Glutamatergic neuron (in vitro differentiated cells): ENCODE measurements at regions not wholly inside any gene's neighbourhood (a gene's known extent, or its start where the extent isn't known, plus 50 kb on each side); places are given as distances from the start of the nearest gene placed in this dataset.

Experiments
- DNase-seq: peaks from one replicate; pipeline ENCODE4 v3.0.0; 2022
- H3K27ac Mint-ChIP-seq: one replicate; pipeline ENCODE4 v1.8.0; 2020; ENCODE audit warnings: mild to moderate bottlenecking, mixed read lengths, inconsistent platforms; ENCODE audit not compliant: unreplicated experiment
- H3K27me3 Mint-ChIP-seq: one replicate; pipeline ENCODE4 v1.8.0; 2020; ENCODE audit warnings: mild to moderate bottlenecking, moderate library complexity, mixed read lengths, inconsistent platforms; ENCODE audit not compliant: unreplicated experiment
- H3K36me3 Mint-ChIP-seq: one replicate; pipeline ENCODE4 v1.8.0; 2020; ENCODE audit warnings: mild to moderate bottlenecking, mixed read lengths, inconsistent platforms; ENCODE audit not compliant: unreplicated experiment
- H3K4me1 Mint-ChIP-seq: one replicate; pipeline ENCODE4 v1.8.0; 2020; ENCODE audit warnings: mild to moderate bottlenecking, low read depth, mixed read lengths, inconsistent platforms; ENCODE audit not compliant: unreplicated experiment
- H3K4me3 Mint-ChIP-seq: one replicate; pipeline ENCODE4 v1.8.0; 2020; ENCODE audit warnings: mild to moderate bottlenecking, mixed read lengths, inconsistent platforms; ENCODE audit not compliant: unreplicated experiment
- H3K9me3 Mint-ChIP-seq: one replicate; pipeline ENCODE4 v1.8.0; 2020; ENCODE audit warnings: mild to moderate bottlenecking, moderate library complexity, mixed read lengths, inconsistent platforms; ENCODE audit not compliant: unreplicated experiment
- TF ChIP-seq, protein P1 (sequence below): fragments of 200-600 bp; sonication (generic); IDR thresholded peaks from one replicate; pipeline ENCODE4 v1.5.0; 2021; ENCODE audit not compliant: partially characterized antibody, unreplicated experiment

DNA sequence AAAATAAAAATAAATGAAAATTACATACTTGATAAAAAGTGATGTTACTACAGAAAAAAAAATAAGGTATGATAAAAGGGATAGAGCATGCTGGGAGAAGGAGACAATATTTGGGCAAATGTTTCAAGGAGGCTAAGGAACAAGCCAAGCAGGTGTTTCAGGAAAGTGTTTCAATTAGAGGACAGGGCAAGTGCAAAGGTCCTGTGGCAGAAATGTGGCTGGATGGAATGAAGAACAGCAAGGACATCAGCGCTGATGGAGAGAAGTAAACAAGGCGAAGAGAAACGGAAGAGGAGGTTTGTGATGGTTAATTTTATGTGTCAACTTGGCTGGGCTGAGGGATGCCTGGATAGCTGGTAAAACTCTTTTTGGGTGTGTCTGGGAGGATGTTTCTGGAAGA lies 331.2 kb upstream of the C16orf82 start:
- TF ChIP-seq, protein P1, sequence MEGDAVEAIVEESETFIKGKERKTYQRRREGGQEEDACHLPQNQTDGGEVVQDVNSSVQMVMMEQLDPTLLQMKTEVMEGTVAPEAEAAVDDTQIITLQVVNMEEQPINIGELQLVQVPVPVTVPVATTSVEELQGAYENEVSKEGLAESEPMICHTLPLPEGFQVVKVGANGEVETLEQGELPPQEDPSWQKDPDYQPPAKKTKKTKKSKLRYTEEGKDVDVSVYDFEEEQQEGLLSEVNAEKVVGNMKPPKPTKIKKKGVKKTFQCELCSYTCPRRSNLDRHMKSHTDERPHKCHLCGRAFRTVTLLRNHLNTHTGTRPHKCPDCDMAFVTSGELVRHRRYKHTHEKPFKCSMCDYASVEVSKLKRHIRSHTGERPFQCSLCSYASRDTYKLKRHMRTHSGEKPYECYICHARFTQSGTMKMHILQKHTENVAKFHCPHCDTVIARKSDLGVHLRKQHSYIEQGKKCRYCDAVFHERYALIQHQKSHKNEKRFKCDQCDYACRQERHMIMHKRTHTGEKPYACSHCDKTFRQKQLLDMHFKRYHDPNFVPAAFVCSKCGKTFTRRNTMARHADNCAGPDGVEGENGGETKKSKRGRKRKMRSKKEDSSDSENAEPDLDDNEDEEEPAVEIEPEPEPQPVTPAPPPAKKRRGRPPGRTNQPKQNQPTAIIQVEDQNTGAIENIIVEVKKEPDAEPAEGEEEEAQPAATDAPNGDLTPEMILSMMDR: no peak
- no peak for DNase-seq
- Mint-ChIP-seq H3K36me3 (no peaks in the 10 kb centered on the region), H3K27me3 (peaks cover 3% of the 10 kb centered on the region), H3K9me3 (peaks cover 2% of the 10 kb centered on the region), H3K4me1 (no peaks in the 10 kb centered on the region), H3K27ac (no peak overlapping the region), H3K4me3 (no peak overlapping the region)

GRCh38 chr16:26736084-26736483 lies 330.6 kb upstream of the C16orf82 start:
- no peaks in the 10 kb centered on the region for H3K4me1 Mint-ChIP-seq
- TF ChIP-seq, protein P1: no peak
- H3K9me3 Mint-ChIP-seq: peaks cover 2% of the 10 kb centered on the region
- no peak for DNase-seq
- peaks cover 3% of the 10 kb centered on the region for H3K27me3 Mint-ChIP-seq
- no peak overlapping the region for H3K4me3 Mint-ChIP-seq
- no peak overlapping the region for H3K27ac Mint-ChIP-seq
- H3K36me3 Mint-ChIP-seq: no peaks in the 10 kb centered on the region

DNA sequence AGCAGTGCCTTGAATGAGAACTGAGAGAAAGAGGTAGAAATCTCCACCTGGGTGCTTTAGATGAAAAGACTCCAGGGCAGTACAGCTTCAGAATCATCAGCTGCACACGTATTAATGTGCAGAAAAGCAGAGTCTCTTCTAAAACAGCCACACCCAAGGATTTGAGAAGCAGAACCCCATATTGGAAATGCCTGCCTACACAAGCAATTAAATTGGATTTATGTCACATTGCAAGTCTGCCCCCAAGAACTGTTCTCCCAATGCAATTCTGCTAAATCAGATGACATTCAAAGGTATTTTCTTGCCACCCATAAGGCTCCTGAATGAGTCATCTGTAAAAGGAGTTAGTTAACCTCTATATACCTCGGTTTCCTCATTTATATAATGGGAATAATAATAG lies 326.0 kb upstream of the C16orf82 start:
- Mint-ChIP-seq H3K4me3 (no peak overlapping the region), H3K27ac (no peak overlapping the region), H3K36me3 (no peaks in the 10 kb centered on the region), H3K27me3 (peaks cover 3% of the 10 kb centered on the region), H3K9me3 (peaks cover 6% of the 10 kb centered on the region), H3K4me1 (no peaks in the 10 kb centered on the region)
- DNase-seq: no peak
- TF ChIP-seq, protein P1: no peak

DNA sequence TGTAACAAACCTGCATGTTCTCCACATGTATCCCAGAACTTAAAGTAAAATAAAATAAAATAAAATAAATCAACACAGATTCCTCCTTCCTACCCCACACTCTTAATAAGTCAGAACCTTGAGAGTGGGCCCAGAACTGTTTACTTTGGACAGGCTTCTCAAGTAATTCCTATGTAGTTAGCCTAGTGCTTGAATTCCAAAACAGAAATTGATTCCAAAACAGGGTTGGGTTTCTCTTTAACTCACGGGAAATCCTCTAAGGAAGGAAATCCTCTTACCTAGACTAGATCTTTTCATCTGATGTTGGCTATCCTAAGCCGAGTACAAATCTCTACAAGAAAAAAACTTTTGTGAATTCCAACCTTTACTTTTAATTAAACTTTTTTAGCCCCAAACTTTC lies 324.7 kb upstream of the C16orf82 start:
- DNase-seq: no peak
- Mint-ChIP-seq H3K36me3 (no peaks in the 10 kb centered on the region), H3K9me3 (peaks cover 7% of the 10 kb centered on the region), H3K27ac (no peak overlapping the region), H3K4me3 (no peak overlapping the region), H3K27me3 (peaks cover 3% of the 10 kb centered on the region), H3K4me1 (no peaks in the 10 kb centered on the region)
- TF ChIP-seq, protein P1: no peak

DNA sequence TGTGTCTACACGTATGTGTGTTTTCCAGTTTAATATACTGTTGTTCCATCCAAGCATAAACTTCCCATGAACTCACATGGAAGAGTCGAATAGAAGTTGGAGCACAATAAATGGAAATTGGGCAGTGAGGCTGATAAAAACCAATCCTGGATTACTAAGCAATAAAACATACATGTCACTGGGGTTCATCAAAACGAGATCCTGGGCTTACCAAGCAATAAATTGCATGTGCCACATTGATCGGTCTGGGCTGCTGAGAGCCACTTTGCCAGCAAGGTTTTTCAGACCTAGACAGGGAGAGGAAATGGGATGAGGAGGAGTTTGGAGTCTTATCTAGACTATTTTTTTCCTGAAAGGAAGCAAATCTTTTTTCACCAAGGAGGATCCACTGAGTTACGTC lies 322.3 kb upstream of the C16orf82 start:
- Mint-ChIP-seq H3K4me1 (no peaks in the 10 kb centered on the region), H3K9me3 (peaks cover 7% of the 10 kb centered on the region), H3K36me3 (no peaks in the 10 kb centered on the region), H3K27ac (no peak overlapping the region), H3K4me3 (no peak overlapping the region), H3K27me3 (peaks cover 4% of the 10 kb centered on the region)
- TF ChIP-seq, protein P1: no peak
- DNase-seq: no peak
